MV-4-11 (cell line): ENCODE measurements at regions not wholly inside any gene's neighbourhood (a gene's known extent, or its start where the extent isn't known, plus 50 kb on each side); places are given as distances from the start of the nearest gene placed in this dataset.

Source experiments
- DNase-seq: peaks from one replicate; lab custom pipeline; 2025; lab: John Stamatoyannopoulos, UW

DNA sequence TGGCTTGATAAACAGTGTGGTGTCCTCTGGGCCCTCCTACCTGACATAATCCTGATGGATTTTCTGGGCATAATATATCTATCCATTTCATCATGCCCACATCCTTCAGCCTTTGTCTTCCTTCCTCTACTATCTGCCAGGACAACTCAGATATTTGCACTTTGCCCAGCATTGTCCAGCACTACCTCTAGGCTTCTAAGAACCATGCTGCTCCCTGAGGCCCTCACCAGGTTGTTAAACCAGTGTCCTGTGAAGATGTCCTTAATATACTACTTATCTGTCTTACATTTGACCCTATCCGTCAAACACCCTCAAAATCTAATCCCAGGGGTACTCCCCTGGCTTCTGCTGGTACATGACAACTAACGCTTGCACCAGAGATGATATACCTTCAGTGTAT lies 58.2 kb upstream of the MAML3 start:
- no peak for DNase-seq

DNA sequence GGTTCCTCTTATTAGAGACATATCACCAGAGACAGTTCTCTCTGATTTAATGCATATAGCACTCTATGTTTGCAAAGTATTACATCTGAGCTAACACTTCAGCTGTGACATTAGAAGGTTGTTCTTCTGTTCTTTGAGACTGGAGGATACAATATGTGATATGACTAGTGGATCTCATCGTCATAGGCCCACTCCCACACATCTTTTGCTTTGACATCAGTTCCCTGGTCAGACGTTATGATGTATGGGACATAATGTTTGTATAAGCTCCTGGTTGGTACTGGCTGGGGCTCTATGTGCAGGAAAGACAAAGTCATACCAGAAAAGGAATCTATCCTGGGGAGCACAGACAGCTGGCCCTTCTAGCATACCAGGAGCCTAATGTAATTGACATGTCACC lies 57.7 kb upstream of the MAML3 start:
- no peak for DNase-seq

DNA sequence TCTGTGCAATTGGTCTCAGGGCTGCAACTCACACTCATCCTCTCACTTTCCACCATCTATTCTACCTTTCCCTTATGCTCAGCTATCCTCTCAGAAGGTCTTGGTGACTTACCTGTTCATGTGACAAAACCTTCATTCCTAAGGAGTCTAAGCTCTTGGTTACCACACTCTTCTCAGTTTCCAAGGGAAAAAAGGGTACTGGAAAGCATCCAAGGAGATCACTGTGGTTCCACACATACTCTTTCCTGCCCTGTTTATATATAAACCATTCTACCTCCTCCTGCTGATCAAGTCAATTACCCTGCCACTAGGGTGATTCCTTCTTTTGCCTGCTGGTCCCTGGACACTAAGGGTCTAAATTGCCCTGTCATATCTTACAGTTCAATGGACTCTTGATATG lies 57.2 kb upstream of the MAML3 start:
- DNase-seq: no peak

DNA sequence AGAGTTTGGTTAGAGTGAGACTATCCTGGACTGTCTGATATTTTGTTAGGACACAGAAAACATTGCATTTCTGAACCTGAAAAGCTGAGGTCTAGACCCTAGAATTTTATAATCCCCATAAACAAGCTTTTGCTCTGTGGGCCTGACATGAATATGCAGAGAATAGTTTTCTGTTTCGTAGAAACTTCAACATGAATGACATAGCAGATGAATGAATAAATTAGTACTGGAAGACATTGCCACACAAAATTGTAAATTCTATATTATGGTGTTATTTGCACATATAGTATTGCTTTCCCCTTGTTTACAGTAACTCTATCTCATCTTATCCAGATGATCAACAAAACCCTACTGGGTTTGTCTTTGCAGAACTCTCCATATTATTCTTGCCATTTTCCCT lies 54.9 kb upstream of the MAML3 start:
- DNase-seq: no peak
